OCI-LY1 (cell line): ENCODE measurements at regions not wholly inside any gene's neighbourhood (a gene's known extent, or its start where the extent isn't known, plus 50 kb on each side); places are given as distances from the start of the nearest gene placed in this dataset.

Source experiments
- H2AFZ ChIP-seq: fragments of 200-600 bp; sonication (generic), shearing (Covaris generic); 2 replicates; pipeline ENCODE4 v1.6.0; 2014; ENCODE audit warnings: antibody characterized with exemption, mild to moderate bottlenecking, low read length
- H3F3A ChIP-seq: fragments of 200-600 bp; sonication (generic), shearing (Covaris generic); 2 replicates; pipeline ENCODE4 v1.6.0; 2014; ENCODE audit warnings: mild to moderate bottlenecking, antibody characterized with exemption, low read length, moderate library complexity; ENCODE audit not compliant: insufficient read depth
- H3K27ac ChIP-seq: fragments of 200-600 bp; sonication (generic); 2 replicates; pipeline ENCODE4 v1.5.1; 2014; ENCODE audit warnings: low read length, mixed run types, mild to moderate bottlenecking, low read depth; ENCODE audit not compliant: poor library complexity, severe bottlenecking
- H3K27me3 ChIP-seq: fragments of 200-600 bp; sonication (generic); 2 replicates; pipeline ENCODE4 v1.6.0; 2014; ENCODE audit warnings: antibody characterized with exemption, mild to moderate bottlenecking, low read length, moderate library complexity; ENCODE audit not compliant: insufficient read depth
- H3K36me3 ChIP-seq: fragments of 200-600 bp; sonication (generic); 2 replicates; pipeline ENCODE4 v1.6.1; 2014; ENCODE audit warnings: mild to moderate bottlenecking, antibody characterized with exemption, low read length, moderate library complexity, mixed read lengths; ENCODE audit not compliant: insufficient read depth
- H3K4me1 ChIP-seq: fragments of 200-600 bp; sonication (generic); 2 replicates; pipeline ENCODE4 v1.5.1; 2014; ENCODE audit warnings: mild to moderate bottlenecking, low read length, moderate library complexity; ENCODE audit not compliant: insufficient read depth, severe bottlenecking
- H3K4me2 ChIP-seq: fragments of 200-600 bp; sonication (generic), shearing (Covaris generic); 2 replicates; pipeline ENCODE4 v1.6.1; 2014; ENCODE audit warnings: low read length
- H3K4me3 ChIP-seq: fragments of 200-600 bp; sonication (generic); 2 replicates; pipeline ENCODE4 v1.5.1; 2014; ENCODE audit warnings: low read length, low read depth, mild to moderate bottlenecking, mixed read lengths; ENCODE audit not compliant: poor library complexity, severe bottlenecking
- H3K79me2 ChIP-seq: fragments of 200-600 bp; shearing (Covaris generic); 2 replicates; pipeline ENCODE4 v1.6.1; 2016; ENCODE audit warnings: mixed run types, low read length, mixed read lengths; ENCODE audit not compliant: insufficient read depth
- H3K9ac ChIP-seq: fragments of 200-600 bp; sonication (generic), shearing (Covaris generic); 2 replicates; pipeline ENCODE4 v1.6.1; 2014; ENCODE audit warnings: mild to moderate bottlenecking, low read length, mixed read lengths
- H3K9me2 ChIP-seq: fragments of 200-600 bp; sonication (generic), shearing (Covaris generic); 2 replicates; pipeline ENCODE4 v1.6.1; 2014; ENCODE audit warnings: low read depth, mild to moderate bottlenecking, low read length, mixed read lengths
- H3K9me3 ChIP-seq: fragments of 200-600 bp; shearing (Covaris generic); 2 replicates; pipeline ENCODE4 v1.6.1; 2014; ENCODE audit warnings: low read length, mixed read lengths
- H4K20me1 ChIP-seq: fragments of 200-600 bp; sonication (generic), shearing (Covaris generic); 2 replicates; pipeline ENCODE4 v1.6.0; 2016; ENCODE audit warnings: mild to moderate bottlenecking, low read length; ENCODE audit not compliant: insufficient read depth
- EZH2 ChIP-seq: fragments of 200-600 bp; sonication (generic), shearing (Covaris generic); IDR thresholded peaks from 2 replicates; pipeline ENCODE4 v1.8.0; 2017; ENCODE audit warnings: borderline replicate concordance, mixed run types, mild to moderate bottlenecking, antibody characterized with exemption, low read length, moderate library complexity, mixed read lengths
- TF ChIP-seq, protein P1 (sequence below): fragments of 200-600 bp; sonication (generic), shearing (Covaris generic); IDR thresholded peaks from 2 replicates; pipeline ENCODE4 v1.5.1; 2017; ENCODE audit warnings: mild to moderate bottlenecking, antibody characterized with exemption, low read length, moderate library complexity, mixed read lengths

DNA sequence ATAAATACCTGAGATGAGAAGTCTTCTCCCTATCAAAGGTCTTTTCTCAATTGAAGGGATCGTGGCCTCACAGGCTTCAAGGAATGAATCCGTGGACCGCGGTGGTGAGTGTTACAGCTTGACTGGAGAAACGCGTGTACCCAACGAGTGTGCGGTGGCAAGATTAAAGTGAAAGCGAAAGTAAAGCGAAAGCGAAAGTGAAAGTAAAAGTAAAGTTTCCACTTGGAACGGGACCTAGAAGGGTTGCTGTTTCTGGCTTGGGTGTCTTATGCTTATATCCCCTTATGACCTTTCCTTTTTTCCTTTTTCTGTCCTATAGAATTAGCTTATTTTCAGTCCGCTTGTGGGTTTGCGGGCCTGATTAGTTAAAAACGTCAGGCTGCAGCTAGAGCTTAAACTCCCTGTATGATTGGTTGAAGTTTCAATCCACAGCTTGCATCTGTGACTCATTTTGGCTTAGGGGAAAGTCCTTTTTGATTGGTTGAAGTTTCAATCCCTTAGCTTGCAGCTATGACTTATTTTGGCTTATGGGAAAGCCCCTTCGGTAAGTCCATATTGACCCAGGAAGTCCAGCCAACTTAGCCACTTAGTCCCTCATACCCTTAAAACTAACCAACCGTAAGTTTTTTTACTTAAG, 924.3 kb upstream of the CDH10 start:
- Histone ChIP-seq H4K20me1 (no peaks in the 10 kb centered on the region), H3K9me2 (no peaks in the 10 kb centered on the region), H3K9ac (no peak overlapping the region), H3F3A (no peaks in the 10 kb centered on the region), H2AFZ (peak overlapping the region; percentile 37; the same call in 1 of the 2 replicates), H3K36me3 (no peaks in the 10 kb centered on the region), H3K4me1 (no peaks in the 10 kb centered on the region), H3K4me2 (no peak overlapping the region), H3K4me3 (peak overlapping the region; percentile 4), H3K9me3 (no peaks in the 10 kb centered on the region), H3K27ac (no peak overlapping the region), H3K79me2 (no peaks in the 10 kb centered on the region), H3K27me3 (no peaks in the 10 kb centered on the region)
- TF ChIP-seq, protein P1, sequence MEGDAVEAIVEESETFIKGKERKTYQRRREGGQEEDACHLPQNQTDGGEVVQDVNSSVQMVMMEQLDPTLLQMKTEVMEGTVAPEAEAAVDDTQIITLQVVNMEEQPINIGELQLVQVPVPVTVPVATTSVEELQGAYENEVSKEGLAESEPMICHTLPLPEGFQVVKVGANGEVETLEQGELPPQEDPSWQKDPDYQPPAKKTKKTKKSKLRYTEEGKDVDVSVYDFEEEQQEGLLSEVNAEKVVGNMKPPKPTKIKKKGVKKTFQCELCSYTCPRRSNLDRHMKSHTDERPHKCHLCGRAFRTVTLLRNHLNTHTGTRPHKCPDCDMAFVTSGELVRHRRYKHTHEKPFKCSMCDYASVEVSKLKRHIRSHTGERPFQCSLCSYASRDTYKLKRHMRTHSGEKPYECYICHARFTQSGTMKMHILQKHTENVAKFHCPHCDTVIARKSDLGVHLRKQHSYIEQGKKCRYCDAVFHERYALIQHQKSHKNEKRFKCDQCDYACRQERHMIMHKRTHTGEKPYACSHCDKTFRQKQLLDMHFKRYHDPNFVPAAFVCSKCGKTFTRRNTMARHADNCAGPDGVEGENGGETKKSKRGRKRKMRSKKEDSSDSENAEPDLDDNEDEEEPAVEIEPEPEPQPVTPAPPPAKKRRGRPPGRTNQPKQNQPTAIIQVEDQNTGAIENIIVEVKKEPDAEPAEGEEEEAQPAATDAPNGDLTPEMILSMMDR: no peak
- TF ChIP-seq EZH2: no peak

DNA sequence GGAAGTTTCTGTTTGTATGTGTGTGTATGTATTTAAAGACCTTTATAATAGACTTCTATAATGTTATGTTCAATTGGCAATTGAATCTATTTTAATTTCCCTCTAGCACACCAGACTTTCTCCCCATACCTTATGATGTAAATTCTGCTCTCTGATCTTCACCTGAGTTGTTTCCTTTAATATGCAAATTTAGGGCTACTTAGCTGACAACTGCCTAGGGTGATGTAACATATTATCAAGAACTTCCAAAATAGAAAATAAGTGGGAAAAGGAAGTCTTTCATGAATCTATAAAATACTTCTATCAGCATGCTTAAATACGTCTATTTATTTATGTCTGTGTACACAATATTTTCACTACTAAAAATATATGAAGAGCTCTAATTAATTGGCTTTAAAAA, 923.5 kb upstream of the CDH10 start:
- H3K4me1 ChIP-seq: no peaks in the 10 kb centered on the region

DNA sequence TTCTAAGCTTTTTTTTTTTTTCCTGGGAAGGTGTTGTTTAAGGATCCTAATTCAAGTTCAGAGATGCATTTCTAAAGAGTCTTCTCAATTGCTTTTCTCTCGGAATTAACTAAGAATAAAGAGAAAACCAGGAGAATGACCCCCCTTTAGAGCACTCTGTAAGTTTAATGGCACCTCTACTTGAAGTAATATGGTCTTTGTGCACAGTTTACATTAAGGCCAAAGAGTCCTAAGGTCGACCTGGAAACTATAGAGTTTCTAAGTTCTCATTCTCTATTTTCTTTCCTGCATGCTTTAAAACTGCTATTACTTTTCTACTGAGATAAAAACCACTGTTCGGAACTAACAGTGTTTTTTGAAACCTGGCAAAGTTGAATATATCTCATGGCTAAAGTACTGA, 923.1 kb upstream of the CDH10 start:
- no peaks in the 10 kb centered on the region for H4K20me1 ChIP-seq
- no peak overlapping the region for H3K27ac ChIP-seq
- no peak overlapping the region for H3K9ac ChIP-seq
- no peak overlapping the region for H3K4me2 ChIP-seq
- TF ChIP-seq, protein P1: no peak
- no peak for TF ChIP-seq EZH2
- no peaks in the 10 kb centered on the region for H3K79me2 ChIP-seq
- H3K4me1 ChIP-seq: no peaks in the 10 kb centered on the region
- H3K36me3 ChIP-seq: no peaks in the 10 kb centered on the region
- H3K27me3 ChIP-seq: no peaks in the 10 kb centered on the region
- no peaks in the 10 kb centered on the region for H3K9me3 ChIP-seq
- no peaks in the 10 kb centered on the region for H3F3A ChIP-seq
- no peak overlapping the region for H2AFZ ChIP-seq
- no peaks in the 10 kb centered on the region for H3K9me2 ChIP-seq
- H3K4me3 ChIP-seq: no peak overlapping the region

More for the DNA sequence above, 923.5 kb upstream of the CDH10 start:
- no peak overlapping the region for H3K4me2 ChIP-seq
- H3K9me3 ChIP-seq: no peaks in the 10 kb centered on the region
- no peak overlapping the region for H3K4me3 ChIP-seq
- H3F3A ChIP-seq: no peaks in the 10 kb centered on the region
- no peak for TF ChIP-seq EZH2
- TF ChIP-seq, protein P1: no peak
- no peaks in the 10 kb centered on the region for H3K27me3 ChIP-seq
- H3K27ac ChIP-seq: no peak overlapping the region
- H3K9ac ChIP-seq: no peak overlapping the region
- H4K20me1 ChIP-seq: no peaks in the 10 kb centered on the region
- H3K9me2 ChIP-seq: no peaks in the 10 kb centered on the region
- no peaks in the 10 kb centered on the region for H3K36me3 ChIP-seq
- no peaks in the 10 kb centered on the region for H3K79me2 ChIP-seq
- H2AFZ ChIP-seq: no peak overlapping the region
